GM23338 (cell line): ENCODE measurements at regions not wholly inside any gene's neighbourhood (a gene's known extent, or its start where the extent isn't known, plus 50 kb on each side); places are given as distances from the start of the nearest gene placed in this dataset.

Experiments
- ETS1 ChIP-seq: IDR thresholded peaks from 2 replicates; pipeline ENCODE4 v1.6.1; 2016; ENCODE audit warnings: antibody characterized with exemption
- EZH2 ChIP-seq: fragments of 200-600 bp; sonication (generic); IDR thresholded peaks from one replicate; pipeline ENCODE4 v1.8.0; 2017; ENCODE audit warnings: antibody characterized with exemption, mild to moderate bottlenecking, low read depth; ENCODE audit not compliant: unreplicated experiment
- EZH2phosphoT487 ChIP-seq: fragments of 200-600 bp; sonication (generic); IDR thresholded peaks from one replicate; pipeline ENCODE4 v1.8.1; 2018; ENCODE audit warnings: antibody characterized with exemption; ENCODE audit not compliant: unreplicated experiment
- REST ChIP-seq: IDR thresholded peaks from one replicate; pipeline ENCODE4 v1.6.1; 2018; ENCODE audit warnings: antibody characterized with exemption; ENCODE audit not compliant: unreplicated experiment
- ZNF114 ChIP-seq: fragments of 250-450 bp; sonication (Bioruptor Pico); IDR thresholded peaks from 2 replicates; pipeline ENCODE4 v1.5.0; 2020; ENCODE audit warnings: mild to moderate bottlenecking, moderate library complexity
- ZNF462 ChIP-seq: fragments of 250-450 bp; sonication (Bioruptor Pico); IDR thresholded peaks from 2 replicates; pipeline ENCODE4 v1.5.0; 2020; ENCODE audit warnings: mild to moderate bottlenecking, moderate library complexity

- TF ChIP-seq REST, result no peak
- TF ChIP-seq ZNF462 (CRISPR knock-in tag), result no peak
- no peak for TF ChIP-seq ZNF114 (CRISPR knock-in tag)
- no peak for TF ChIP-seq ETS1
- TF ChIP-seq EZH2, result no peak
- TF ChIP-seq EZH2phosphoT487, result no peak
Measured at GRCh38 chr10:55078121-55078520, 277.1 kb upstream of the PCDH15 start (continued).
